Adrenal gland (tissue), 5 donors: ENCODE measurements at regions not wholly inside any gene's neighbourhood (a gene's known extent, or its start where the extent isn't known, plus 50 kb on each side); places are given as distances from the start of the nearest gene placed in this dataset.

Experiments used
- CTCF ChIP-seq, 6 experiments: fragments of 450-650 bp in 4 of 6; fragments of 200-600 bp in 2 of 6; sonication (generic) in 1 of 6; IDR thresholded peaks; 1 replicate in 5 of 6; 2 replicates in 1 of 6; pipeline versions ENCODE4 v1.5.1 to v1.8.0; 2016 to 2021; ENCODE audit warnings: antibody characterized with exemption in 6 of 6, mild to moderate bottlenecking in 2 of 6, moderate library complexity in 1 of 6
- POLR2A ChIP-seq, 2 donors: fragments of 450-650 bp; IDR thresholded peaks; one replicate each; pipeline ENCODE4 v1.6.1; 2017; ENCODE audit warnings: antibody characterized with exemption in 2 of 2, mild to moderate bottlenecking in 2 of 2, moderate library complexity in 1 of 2
- donor health status: DM: no; HTN: no; CAD: no.

DNA sequence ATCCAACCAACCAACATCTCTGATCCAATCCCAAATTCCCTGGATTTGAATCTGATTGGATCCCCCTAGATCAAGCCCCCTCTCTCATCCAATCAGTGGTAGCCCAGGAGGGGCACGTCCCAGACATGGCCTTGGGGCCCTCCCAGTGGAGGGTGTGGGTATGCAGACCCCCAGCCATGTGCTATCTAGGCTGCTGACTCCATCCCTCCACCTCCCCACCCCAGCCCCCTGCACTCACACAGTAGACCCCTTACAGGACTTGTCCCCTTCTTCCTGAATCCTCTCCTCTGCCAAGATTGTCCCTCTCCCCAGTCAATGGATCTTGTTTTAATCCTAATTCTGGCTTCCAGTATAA is 153.4 kb downstream of the OAT start:
- TF ChIP-seq POLR2A (IDR thresholded peaks at IDR 0.05) (no peak), CTCF (IDR thresholded peaks at IDR 0.05) (no peak)
